Fibroblast of the aortic adventitia (primary cell): ENCODE measurements at regions not wholly inside any gene's neighbourhood (a gene's known extent, or its start where the extent isn't known, plus 50 kb on each side); places are given as distances from the start of the nearest gene placed in this dataset.

Experiments
- DNase-seq: peaks from one replicate; pipeline ENCODE4 v3.0.0-alpha.2; 2010; ENCODE audit warnings: low read depth
- H3K4me3 ChIP-seq: 2 replicates; pipeline ENCODE4 v1.5.1; 2011; ENCODE audit warnings: low read depth, mild to moderate bottlenecking, control low read depth, low read length, moderate library complexity
- CTCF ChIP-seq: IDR thresholded peaks from 2 replicates; pipeline ENCODE4 v1.5.1; 2011; ENCODE audit warnings: mild to moderate bottlenecking, low read length, control low read depth, inconsistent platforms; ENCODE audit not compliant: insufficient read depth

GRCh38 chr6:12221856-12222255, 68.3 kb upstream of the EDN1 start:
- no peak for DNase-seq
- H3K4me3 ChIP-seq = no peak overlapping the region
- TF ChIP-seq CTCF = no peak

GRCh38 chr6:12222405-12223366, 67.5 kb upstream of the EDN1 start:
- TF ChIP-seq CTCF = no peak
- H3K4me3 ChIP-seq = no peak overlapping the region
- no peak for DNase-seq

- no peak for DNase-seq
- no peak overlapping the region for H3K4me3 ChIP-seq
- no peak for TF ChIP-seq CTCF
Measured at GRCh38 chr6:12223383-12223782, 66.8 kb upstream of the EDN1 start.

- H3K4me3 ChIP-seq = no peak overlapping the region
- TF ChIP-seq CTCF = no peak
Measured at GRCh38 chr6:12224251-12224650, 65.9 kb upstream of the EDN1 start.

GRCh38 chr6:12228447-12229146, 61.6 kb upstream of the EDN1 start:
- DNase-seq = no peak
- no peak overlapping the region for H3K4me3 ChIP-seq
- no peak for TF ChIP-seq CTCF

More at GRCh38 chr6:12224251-12224650, 65.9 kb upstream of the EDN1 start:
- no peak for DNase-seq

- no peak overlapping the region for H3K4me3 ChIP-seq
- DNase-seq = no peak
- TF ChIP-seq CTCF = no peak
Measured at GRCh38 chr6:12229332-12229731, 60.8 kb upstream of the EDN1 start.
